ENCODE measurements at regions not wholly inside any gene's neighbourhood (a gene's known extent, or its start where the extent isn't known, plus 50 kb on each side); places are given as distances from the start of the nearest gene placed in this dataset.

DNA sequence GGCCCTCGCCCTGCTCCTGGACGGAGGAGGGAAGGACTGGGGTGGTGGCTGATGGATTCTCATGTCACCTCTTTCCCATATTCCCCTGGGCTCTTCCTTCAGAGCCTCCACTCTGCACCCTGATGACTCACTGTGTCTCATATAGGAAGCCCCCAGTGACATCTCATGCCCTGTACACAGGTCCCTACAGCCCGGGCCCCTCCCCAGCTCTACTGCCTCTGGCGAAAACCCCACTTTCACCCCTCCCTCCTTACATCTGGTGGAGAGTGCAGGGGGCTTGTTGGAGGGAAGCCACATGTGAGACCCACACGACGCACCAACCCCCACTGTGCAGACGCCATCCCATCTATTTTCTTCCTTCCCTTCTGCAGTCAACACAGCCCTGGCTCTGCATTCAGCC lies 72.8 kb upstream of the ZNF479 start:
- TF ChIP-seq POLR2AphosphoS5 (IDR thresholded peaks at IDR 0.05; ENCODE audit: low read depth, low read length) (no peak), JUN (IDR thresholded peaks at IDR 0.05; ENCODE audit: low read depth, low read length) (no peak)
- Histone ChIP-seq H2AK5ac (ENCODE audit: low read depth, low read length) (no peak overlapping the region), H4K8ac (ENCODE audit: extremely low read depth, insufficient read depth, low read length) (no peak overlapping the region), H3K79me1 (ENCODE audit: low read depth, low read length) (no peaks in the 10 kb centered on the region), H3K4me3 (ENCODE audit: extremely low read depth in 1 of 4, insufficient read depth in 2 of 4, low read depth in 3 of 4, low read length in 4 of 4) (no peak overlapping the region), H3K14ac (ENCODE audit: insufficient read length) (no peak overlapping the region), H3K27me3 (replicated peaks in 1 of 4; ENCODE audit: control insufficient read depth in 3 of 4, extremely low read depth in 1 of 4, insufficient read depth in 3 of 4, low read length in 3 of 4) (no peaks in the 10 kb centered on the region), H2AFZ (ENCODE audit: low read length) (no peak overlapping the region), H2BK15ac (ENCODE audit: low read length) (no peak overlapping the region), H3K23me2 (ENCODE audit: low read depth, low read length) (no peaks in the 10 kb centered on the region), H4K91ac (replicated peaks; ENCODE audit: insufficient read length, low read length) (no peak overlapping the region), H3K4me1 (replicated peaks in 1 of 4; ENCODE audit: control insufficient read depth in 3 of 4, insufficient read depth in 4 of 4, low read length in 3 of 4) (no peaks in the 10 kb centered on the region), H2BK120ac (replicated peaks; ENCODE audit: low read depth, low read length) (no peak overlapping the region), H3K9ac (replicated peaks in 1 of 4; ENCODE audit: extremely low read depth in 1 of 4, low read depth in 3 of 4, low read length in 3 of 4) (no peak overlapping the region), H3K4ac (replicated peaks; ENCODE audit: insufficient read length, low read depth, low read length) (no peak overlapping the region), H2BK12ac (ENCODE audit: low read depth, low read length) (no peak overlapping the region), H3K56ac (replicated peaks; ENCODE audit: insufficient read length, low read depth, low read length) (no peak overlapping the region), H3K36me3 (ENCODE audit: control insufficient read depth in 2 of 4, insufficient read depth in 4 of 4, low read length in 3 of 4) (no peaks in the 10 kb centered on the region), H2BK5ac (ENCODE audit: low read depth, low read length) (no peak overlapping the region), H3K9me3 (ENCODE audit: insufficient read depth in 2 of 2, low read depth in 1 of 2, low read length in 1 of 2) (peaks cover 66 to 92% of the 10 kb centered on the region in 2 experiments), H2BK20ac (ENCODE audit: low read length) (no peak overlapping the region), H3K79me2 (ENCODE audit: control insufficient read depth in 1 of 2, insufficient read depth in 2 of 2, low read length in 2 of 2) (no peaks in the 10 kb centered on the region), H3K18ac (ENCODE audit: extremely low read depth, low read length) (no peak overlapping the region), H3K4me2 (ENCODE audit: insufficient read depth in 1 of 2, low read depth in 2 of 2, low read length in 2 of 2) (no peak overlapping the region), H4K5ac (ENCODE audit: insufficient read length, low read depth, low read length) (no peak overlapping the region), H4K20me1 (replicated peaks in 1 of 2; ENCODE audit: control insufficient read depth in 1 of 2, insufficient read depth in 2 of 2, low read length in 2 of 2) (no peaks in the 10 kb centered on the region), H3K23ac (ENCODE audit: insufficient read length) (no peak overlapping the region), H3K27ac (ENCODE audit: low read depth, low read length) (no peak overlapping the region)
- DNase-seq (ENCODE audit: low read depth in 1 of 2, low spot score in 2 of 2) (no peak), FAIRE-seq (no peak)
- ChIA-PET CTCF (ENCODE audit: partially characterized antibody) (no interaction called here), POLR2A (ENCODE audit: partially characterized antibody) (no interaction called here)
- WGBS, 2 experiments (ENCODE audit: extremely low coverage in 1 of 2, insufficient coverage in 1 of 2, insufficient read length in 1 of 2, insufficient replicate concordance in 2 of 2, low coverage in 1 of 2, low lambda C conversion rate in 2 of 2, missing lambda C conversion rate in 1 of 2) = 83% methylated on average over 6 of the region's 7 CpGs; no CpG with 5 or more reads in 1 of the 2 experiments

All from H1 (cell line).